GM12878 (cell line): ENCODE measurements at regions not wholly inside any gene's neighbourhood (a gene's known extent, or its start where the extent isn't known, plus 50 kb on each side); places are given as distances from the start of the nearest gene placed in this dataset.

ENCODE experiments used
- ATAC-seq: fragments of 200-7000 bp; cut with Tn5 transposase; 3 replicates; pipeline ENCODE4 v1.9.1; 2020; ENCODE audit warnings: mild to moderate bottlenecking, moderate library complexity
- BruUV-seq: library from RNA; stranded (reverse); fragments of 400-500 nt; replicated peaks from 2 replicates; lab custom pipeline; 2021; lab: Mats Ljungman, UMichigan
- CTCF ChIA-PET: fragments of 300-600 bp; sonication (Branson Sonifier 250); formaldehyde crosslinking; extraction: SDS; loops from one replicate; lab custom pipeline; 2021; ENCODE audit warnings: inconsistent platforms; lab: Yijun Ruan, JAX
- POLR2A ChIA-PET: fragments of 350-600 bp; formaldehyde crosslinking; extraction: SDS; loops from one replicate; lab custom pipeline; 2021; ENCODE audit warnings: inconsistent platforms; lab: Charles Lee
- RAD21 ChIA-PET: fragments of 300-600 bp; sonication (Branson Sonifier 250); formaldehyde crosslinking; loops from one replicate; lab custom pipeline; 2023; ENCODE audit warnings: antibody characterized with exemption; ENCODE audit not compliant: unreplicated experiment; lab: Charles Lee
- SMC1A ChIA-PET: fragments of 300-600 bp; sonication (Branson Sonifier 250); formaldehyde crosslinking; loops from one replicate; lab custom pipeline; 2023; ENCODE audit not compliant: unreplicated experiment, uncharacterized antibody; lab: Charles Lee
- DNase-seq: peaks from one replicate; pipeline ENCODE4 v3.0.0-alpha.2; 2011; ENCODE audit warnings: low read depth, low spot score
- FAIRE-seq: peaks from 3 replicates; lab custom pipeline; 2011; peaks lifted over from hg19 to GRCh38; lab: Jason Lieb, UNC
- H2AFZ ChIP-seq: 2 replicates; pipeline ENCODE4 v1.6.0; 2011; ENCODE audit warnings: low read depth, low read length, control low read depth; ENCODE audit not compliant: control insufficient read depth
- H3K27ac ChIP-seq: 2 replicates; pipeline ENCODE4 v1.5.1; 2011; ENCODE audit warnings: control low read depth; ENCODE audit not compliant: control insufficient read depth, insufficient read depth
- H3K27me3 ChIP-seq, 2 experiments: replicated peaks in 1 of 2; 2 replicates each; pipeline versions ENCODE4 v1.6.0 to v1.6.1; 2011; ENCODE audit warnings: low read length in 1 of 2; ENCODE audit not compliant: control insufficient read depth in 2 of 2, insufficient read depth in 2 of 2
- H3K36me3 ChIP-seq, 2 experiments: 2 replicates each; pipeline ENCODE4 v1.5.1; 2011; ENCODE audit warnings: low read length in 1 of 2; ENCODE audit not compliant: control insufficient read depth in 2 of 2, insufficient read depth in 2 of 2
- H3K4me1 ChIP-seq: 2 replicates; pipeline ENCODE4 v1.6.1; 2011; ENCODE audit warnings: mild to moderate bottlenecking, low read length, moderate library complexity, mixed read lengths; ENCODE audit not compliant: control insufficient read depth, insufficient read depth
- H3K4me2 ChIP-seq: 2 replicates; pipeline ENCODE4 v1.6.0; 2011; ENCODE audit warnings: control low read depth; ENCODE audit not compliant: control insufficient read depth, insufficient read depth
- H3K4me3 ChIP-seq: fragments of 200-600 bp; sonication (generic); 2 replicates; pipeline ENCODE4 v1.5.1; 2016
- H3K79me2 ChIP-seq: 2 replicates; pipeline ENCODE4 v1.6.0; 2011; ENCODE audit warnings: low read length; ENCODE audit not compliant: control insufficient read depth, insufficient read depth
- H3K9ac ChIP-seq: 2 replicates; pipeline ENCODE4 v1.8.0; 2011; ENCODE audit warnings: low read length, control low read depth, mixed read lengths; ENCODE audit not compliant: control insufficient read depth, insufficient read depth
- H3K9me3 ChIP-seq: replicated peaks from 3 replicates; pipeline ENCODE4 v1.5.1; 2011; ENCODE audit warnings: mild to moderate bottlenecking, low read length; ENCODE audit not compliant: control insufficient read depth, insufficient read depth
- H4K20me1 ChIP-seq: 2 replicates; pipeline ENCODE4 v1.6.0; 2011; ENCODE audit not compliant: control insufficient read depth, insufficient read depth
- ATF2 ChIP-seq: IDR thresholded peaks from 2 replicates; pipeline ENCODE4 v1.6.1; 2012; ENCODE audit warnings: low read length, inconsistent platforms
- BACH1 ChIP-seq: fragments of 450-650 bp; IDR thresholded peaks from 2 replicates; pipeline ENCODE4 v1.6.1; 2017; ENCODE audit warnings: mild to moderate bottlenecking, borderline replicate concordance
- JUNB ChIP-seq: IDR thresholded peaks from 2 replicates; pipeline ENCODE4 v1.6.1; 2016; ENCODE audit warnings: antibody characterized with exemption, mild to moderate bottlenecking
- KAT2A ChIP-seq: conservative IDR thresholded peaks from 2 replicates; pipeline ENCODE4 v1.6.1; 2011; ENCODE audit warnings: low read depth, low read length; ENCODE audit not compliant: control insufficient read depth
- NR2C1 ChIP-seq: fragments of 450-650 bp; IDR thresholded peaks from 2 replicates; pipeline ENCODE4 v1.6.1; 2017; ENCODE audit warnings: antibody characterized with exemption, mild to moderate bottlenecking, moderate library complexity
- NR2C2 ChIP-seq: IDR thresholded peaks from 2 replicates; pipeline ENCODE4 v1.6.1; 2011; ENCODE audit warnings: borderline replicate concordance, low read depth; ENCODE audit not compliant: control insufficient read depth, insufficient read length
- NR2F1 ChIP-seq: fragments of 450-650 bp; conservative IDR thresholded peaks from 2 replicates; pipeline ENCODE4 v1.6.1; 2017; ENCODE audit warnings: mild to moderate bottlenecking
- PAX8 ChIP-seq: fragments of 450-650 bp; IDR thresholded peaks from 2 replicates; pipeline ENCODE4 v1.6.1; 2017; ENCODE audit warnings: mild to moderate bottlenecking, moderate library complexity
- RBBP5 ChIP-seq: fragments of 200-600 bp; sonication (generic); conservative IDR thresholded peaks from 2 replicates; pipeline ENCODE4 v1.6.1; 2016
- TCF7 ChIP-seq: IDR thresholded peaks from 2 replicates; pipeline ENCODE4 v1.6.1; 2014; ENCODE audit warnings: antibody characterized with exemption, borderline replicate concordance
- WGBS: methylation state at CpG from one replicate; pipeline ENCODE4 v1.1.6; 2016; ENCODE audit warnings: low lambda C conversion rate; ENCODE audit not compliant: insufficient replicate concordance, insufficient coverage; ENCODE audit errors: missing lambda C conversion rate; 5-methylcytosine and 5-hydroxymethylcytosine counted together
- in situ Hi-C: fragments of 300-500 bp; cut with MboI; formaldehyde crosslinking; loops from 9 replicates; pipeline ENCODE4 v1.14.3; 2018; ENCODE audit warnings: mixed read lengths
- intact Hi-C: fragments of 100-400 bp; cut with micrococcal nuclease; formaldehyde crosslinking; loops from one replicate; pipeline ENCODE4 v1.14.2; 2022; ENCODE audit not compliant: unreplicated experiment
- TF ChIP-seq, protein P1 (sequence below): fragments of 450-650 bp; IDR thresholded peaks from 2 replicates; pipeline ENCODE4 v1.6.1; 2017; ENCODE audit warnings: antibody characterized with exemption, mild to moderate bottlenecking, moderate library complexity

- TF ChIP-seq KAT2A (no peak), ATF2 (no peak), RBBP5 (no peak), NR2C2 (no peak), NR2C1 (no peak)
These were observed 359.5 kb upstream of the SPTLC3 start for GRCh38 chr20:12649234-12649633.

GRCh38 chr20:12653642-12654041 lies 355.1 kb upstream of the SPTLC3 start:
- no peak overlapping the region for H3K9ac ChIP-seq
- H3K27me3 ChIP-seq, result no peaks in the 10 kb centered on the region
- H2AFZ ChIP-seq, result no peak overlapping the region
- no peak for DNase-seq
- no peaks in the 10 kb centered on the region for H3K9me3 ChIP-seq
- H3K27ac ChIP-seq, result no peak overlapping the region
- RAD21 ChIA-PET, result no interaction called here
- no peaks in the 10 kb centered on the region for H3K4me1 ChIP-seq
- no peaks in the 10 kb centered on the region for H3K36me3 ChIP-seq
- no peak overlapping the region for H3K4me2 ChIP-seq
- intact Hi-C loops, result no loop called here
- no peaks in the 10 kb centered on the region for H4K20me1 ChIP-seq
- POLR2A ChIA-PET, result no interaction called here
- H3K4me3 ChIP-seq, result no peak overlapping the region
- no TSS peak for BruUV-seq
- in situ Hi-C loops, result no loop called here
- ATAC-seq, result no peak
- SMC1A ChIA-PET, result no interaction called here
- TF ChIP-seq, protein P1, sequence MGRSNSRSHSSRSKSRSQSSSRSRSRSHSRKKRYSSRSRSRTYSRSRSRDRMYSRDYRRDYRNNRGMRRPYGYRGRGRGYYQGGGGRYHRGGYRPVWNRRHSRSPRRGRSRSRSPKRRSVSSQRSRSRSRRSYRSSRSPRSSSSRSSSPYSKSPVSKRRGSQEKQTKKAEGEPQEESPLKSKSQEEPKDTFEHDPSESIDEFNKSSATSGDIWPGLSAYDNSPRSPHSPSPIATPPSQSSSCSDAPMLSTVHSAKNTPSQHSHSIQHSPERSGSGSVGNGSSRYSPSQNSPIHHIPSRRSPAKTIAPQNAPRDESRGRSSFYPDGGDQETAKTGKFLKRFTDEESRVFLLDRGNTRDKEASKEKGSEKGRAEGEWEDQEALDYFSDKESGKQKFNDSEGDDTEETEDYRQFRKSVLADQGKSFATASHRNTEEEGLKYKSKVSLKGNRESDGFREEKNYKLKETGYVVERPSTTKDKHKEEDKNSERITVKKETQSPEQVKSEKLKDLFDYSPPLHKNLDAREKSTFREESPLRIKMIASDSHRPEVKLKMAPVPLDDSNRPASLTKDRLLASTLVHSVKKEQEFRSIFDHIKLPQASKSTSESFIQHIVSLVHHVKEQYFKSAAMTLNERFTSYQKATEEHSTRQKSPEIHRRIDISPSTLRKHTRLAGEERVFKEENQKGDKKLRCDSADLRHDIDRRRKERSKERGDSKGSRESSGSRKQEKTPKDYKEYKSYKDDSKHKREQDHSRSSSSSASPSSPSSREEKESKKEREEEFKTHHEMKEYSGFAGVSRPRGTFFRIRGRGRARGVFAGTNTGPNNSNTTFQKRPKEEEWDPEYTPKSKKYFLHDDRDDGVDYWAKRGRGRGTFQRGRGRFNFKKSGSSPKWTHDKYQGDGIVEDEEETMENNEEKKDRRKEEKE, result no peak
- no peak for TF ChIP-seq PAX8
- TF ChIP-seq TCF7, result no peak
- TF ChIP-seq JUNB, result no peak
- no peak for TF ChIP-seq NR2F1
- no peak for TF ChIP-seq BACH1
- CTCF ChIA-PET, result interaction anchor here (0.5 kb wide), 1 partner anchor 75 kb away, joined by 3 read pairs; no protein-coding TSS in a partner anchor
- no peak for FAIRE-seq
- no peaks in the 10 kb centered on the region for H3K79me2 ChIP-seq

More at GRCh38 chr20:12649234-12649633, 359.5 kb upstream of the SPTLC3 start:
- Histone ChIP-seq H3K27me3 (no peaks in the 10 kb centered on the region), H4K20me1 (no peaks in the 10 kb centered on the region), H3K36me3 (no peaks in the 10 kb centered on the region), H3K27ac (no peak overlapping the region), H3K4me1 (no peaks in the 10 kb centered on the region), H3K4me3 (no peak overlapping the region), H2AFZ (no peak overlapping the region), H3K9ac (no peak overlapping the region), H3K9me3 (no peaks in the 10 kb centered on the region), H3K79me2 (no peaks in the 10 kb centered on the region), H3K4me2 (no peak overlapping the region)
- SMC1A ChIA-PET, result no interaction called here
- WGBS, result 20% methylated on average over 2 of the region's 2 CpGs
- intact Hi-C loops (no loop called here), in situ Hi-C loops (no loop called here)
- RAD21 ChIA-PET, result no interaction called here
- ATAC-seq (no peak), DNase-seq (no peak), FAIRE-seq (no peak)
- CTCF ChIA-PET, result interaction anchor here (1.0 kb wide), 1 partner anchor 10 kb away, joined by 3 read pairs; no protein-coding TSS in a partner anchor
- POLR2A ChIA-PET, result no interaction called here
- no TSS peak for BruUV-seq
